HepG2 (cell line): ENCODE measurements at regions not wholly inside any gene's neighbourhood (a gene's known extent, or its start where the extent isn't known, plus 50 kb on each side); places are given as distances from the start of the nearest gene placed in this dataset.

Source experiments
- ATAC-seq: fragments of 200-7000 bp; cut with Tn5 transposase; 3 replicates; pipeline ENCODE4 v1.9.1; 2020; ENCODE audit warnings: mild to moderate bottlenecking, moderate library complexity
- BruUV-seq: library from RNA; stranded (reverse); fragments of 400-500 nt; replicated peaks from 2 replicates; lab custom pipeline; 2021; lab: Mats Ljungman, UMichigan
- CTCF ChIA-PET: fragments of 300-600 bp; formaldehyde crosslinking; extraction: SDS; loops from one replicate; lab custom pipeline; 2021; ENCODE audit warnings: low total read pairs, inconsistent platforms, low intra/inter-chr PET ratio; lab: Yijun Ruan, JAX
- POLR2A ChIA-PET: fragments of 350-600 bp; sonication (Branson Sonifier 250); formaldehyde crosslinking; loops from one replicate; lab custom pipeline; 2020; ENCODE audit warnings: antibody characterized with exemption, inconsistent platforms; lab: Yijun Ruan, JAX
- DNase-seq: peaks from one replicate; pipeline ENCODE4 v3.0.0-alpha.2; 2015; ENCODE audit warnings: low spot score
- FAIRE-seq: peaks from 3 replicates; lab custom pipeline; 2011; peaks lifted over from hg19 to GRCh38; lab: Jason Lieb, UNC
- H2AFZ ChIP-seq: one replicate; pipeline ENCODE4 v1.6.1; 2011; ENCODE audit warnings: low read length, inconsistent platforms
- H3K27ac ChIP-seq: fragments of 300-600 bp; 3 replicates; pipeline ENCODE4 v1.8.0; 2011; ENCODE audit warnings: mixed run types, mild to moderate bottlenecking, mixed read lengths, low read length, inconsistent platforms; ENCODE audit not compliant: insufficient read depth; ENCODE audit errors: extremely low read length
- H3K27me3 ChIP-seq, 2 experiments: fragments of 200-600 bp in 1 of 2; 2 replicates in 1 of 2; 3 replicates in 1 of 2; pipeline versions ENCODE4 v1.6.0 to v1.8.0; 2011; ENCODE audit warnings: low read length in 2 of 2, mild to moderate bottlenecking in 2 of 2, moderate library complexity in 2 of 2, inconsistent platforms in 1 of 2; ENCODE audit not compliant: insufficient read depth in 2 of 2, control insufficient read depth in 1 of 2
- H3K36me3 ChIP-seq, 2 experiments: fragments of 200-600 bp in 1 of 2; replicated peaks in 1 of 2; 2 replicates in 1 of 2; 3 replicates in 1 of 2; pipeline versions ENCODE4 v1.5.1 to v1.8.0; 2011; ENCODE audit warnings: low read length in 2 of 2, inconsistent platforms in 1 of 2; ENCODE audit not compliant: insufficient read depth in 2 of 2, control insufficient read depth in 1 of 2
- H3K4me1 ChIP-seq: 2 replicates; pipeline ENCODE4 v1.5.1; 2012; ENCODE audit warnings: low read length, inconsistent platforms; ENCODE audit not compliant: insufficient read depth
- H3K4me2 ChIP-seq: 2 replicates; pipeline ENCODE4 v1.6.0; 2011; ENCODE audit warnings: low read depth, low read length, inconsistent platforms
- H3K4me3 ChIP-seq, 3 experiments: fragments of 200-600 bp in 1 of 3; sonication (generic), shearing (Covaris generic) in 1 of 3; replicated peaks in 1 of 3; 2 replicates each; pipeline ENCODE4 v1.5.1; 2011 to 2016; ENCODE audit warnings: low read length in 3 of 3, inconsistent platforms in 2 of 3, low read depth in 2 of 3, mild to moderate bottlenecking in 2 of 3, control low read depth in 1 of 3, mixed read lengths in 1 of 3; ENCODE audit not compliant: insufficient read depth in 1 of 3
- H3K79me2 ChIP-seq: one replicate; pipeline ENCODE4 v1.6.1; 2011; ENCODE audit warnings: low read length, inconsistent platforms; ENCODE audit not compliant: insufficient read depth
- H3K9ac ChIP-seq: 2 replicates; pipeline ENCODE4 v1.6.0; 2011; ENCODE audit warnings: mild to moderate bottlenecking, low read depth, low read length, inconsistent platforms; ENCODE audit not compliant: insufficient read depth
- H3K9me3 ChIP-seq: 2 replicates; pipeline ENCODE4 v1.5.1; 2012; ENCODE audit warnings: mild to moderate bottlenecking, low read length
- H4K20me1 ChIP-seq: 2 replicates; pipeline ENCODE4 v1.6.0; 2011; ENCODE audit warnings: inconsistent platforms, mild to moderate bottlenecking, low read length, moderate library complexity; ENCODE audit not compliant: insufficient read depth
- DNMT3B ChIP-seq: conservative IDR thresholded peaks from 2 replicates; pipeline ENCODE4 v1.6.1; 2016; ENCODE audit warnings: missing biosample characterization, control low read depth
- DPF2 ChIP-seq: sonication (generic); formaldehyde crosslinking; IDR thresholded peaks from 2 replicates; pipeline ENCODE4 v1.4.0; 2020; ENCODE audit warnings: mild to moderate bottlenecking, low read depth, missing genetic modification reagents, borderline replicate concordance
- GFI1 ChIP-seq: sonication (generic); formaldehyde crosslinking; IDR thresholded peaks from 2 replicates; pipeline ENCODE4 v1.5.0; 2020; ENCODE audit warnings: missing genetic modification reagents, mild to moderate bottlenecking, borderline replicate concordance
- HDAC1 ChIP-seq: sonication (generic); formaldehyde crosslinking; IDR thresholded peaks from 2 replicates; pipeline ENCODE4 v1.5.1; 2020; ENCODE audit warnings: mild to moderate bottlenecking, missing genetic modification reagents
- HNRNPH1 ChIP-seq: fragments of 200-400 bp; formaldehyde crosslinking; optimal IDR thresholded peaks from 2 replicates; pipeline ENCODE3; 2017; ENCODE audit warnings: mild to moderate bottlenecking, low read depth, low read length
- KDM5B ChIP-seq: sonication (generic); formaldehyde crosslinking; IDR thresholded peaks from 2 replicates; pipeline ENCODE4 v1.4.0; 2020; ENCODE audit warnings: missing genetic modification reagents, mild to moderate bottlenecking, borderline replicate concordance
- LCORL ChIP-seq, 2 experiments: fragments of 450-650 bp in 1 of 2; sonication (generic) in 1 of 2; formaldehyde crosslinking in 1 of 2; IDR thresholded peaks; 2 replicates each; pipeline versions ENCODE4 v1.5.0 to v1.6.1; 2017 to 2020; ENCODE audit warnings: antibody characterized with exemption in 1 of 2, missing genetic modification reagents in 1 of 2
- PRDM4 ChIP-seq: sonication (generic); formaldehyde crosslinking; IDR thresholded peaks from 2 replicates; pipeline ENCODE4 v1.9.0; 2021; ENCODE audit warnings: missing genetic modification reagents, borderline replicate concordance
- REPIN1 ChIP-seq: sonication (generic); formaldehyde crosslinking; IDR thresholded peaks from 2 replicates; pipeline ENCODE4 v1.8.0; 2022; ENCODE audit warnings: missing genetic modification reagents, low read depth, mild to moderate bottlenecking, borderline replicate concordance
- REST ChIP-seq, 2 experiments: IDR thresholded peaks; 2 replicates each; pipeline ENCODE4 v1.6.1; 2011 to 2012; ENCODE audit warnings: low read length in 2 of 2, borderline replicate concordance in 1 of 2, low read depth in 1 of 2, mild to moderate bottlenecking in 1 of 2, moderate library complexity in 1 of 2
- TAF1 ChIP-seq: sonication (generic); formaldehyde crosslinking; IDR thresholded peaks from 2 replicates; pipeline ENCODE4 v1.4.0; 2020; ENCODE audit warnings: missing genetic modification reagents
- TOPORS ChIP-seq: sonication (generic); formaldehyde crosslinking; IDR thresholded peaks from 2 replicates; pipeline ENCODE4 v1.8.0; 2023; ENCODE audit warnings: mild to moderate bottlenecking, missing genetic modification reagents
- ZNF280B ChIP-seq: sonication (generic); formaldehyde crosslinking; IDR thresholded peaks from 2 replicates; pipeline ENCODE4 v1.5.0; 2020; ENCODE audit warnings: missing genetic modification reagents, mild to moderate bottlenecking, borderline replicate concordance
- ZNF563 ChIP-seq: sonication (generic); formaldehyde crosslinking; IDR thresholded peaks from 2 replicates; pipeline ENCODE4 v1.8.0; 2022; ENCODE audit warnings: mild to moderate bottlenecking, moderate library complexity, missing genetic modification reagents
- ZNF569 ChIP-seq: sonication (generic); formaldehyde crosslinking; IDR thresholded peaks from 2 replicates; pipeline ENCODE4 v1.5.0; 2020; ENCODE audit warnings: mild to moderate bottlenecking, missing genetic modification reagents, moderate library complexity, borderline replicate concordance
- ZNF615 ChIP-seq: sonication (generic); formaldehyde crosslinking; IDR thresholded peaks from 2 replicates; pipeline ENCODE4 v1.5.0; 2020; ENCODE audit warnings: mild to moderate bottlenecking, missing genetic modification reagents, borderline replicate concordance
- WGBS: methylation state at CpG from one replicate; pipeline ENCODE4 v1.1.6; 2017; ENCODE audit warnings: low lambda C conversion rate; 5-methylcytosine and 5-hydroxymethylcytosine counted together
- in situ Hi-C: cut with HindIII; loops from 2 replicates; pipeline ENCODE4 v1.10.0; 2017; ENCODE audit warnings: low pct_unique_long_range_greater_than_20kb; ENCODE audit not compliant: extremely low pct_ligation_motif_present
- intact Hi-C: fragments of 100-400 bp; cut with micrococcal nuclease; formaldehyde crosslinking; loops from one replicate; pipeline ENCODE4 v1.10.0; 2022; ENCODE audit not compliant: unreplicated experiment

DNA sequence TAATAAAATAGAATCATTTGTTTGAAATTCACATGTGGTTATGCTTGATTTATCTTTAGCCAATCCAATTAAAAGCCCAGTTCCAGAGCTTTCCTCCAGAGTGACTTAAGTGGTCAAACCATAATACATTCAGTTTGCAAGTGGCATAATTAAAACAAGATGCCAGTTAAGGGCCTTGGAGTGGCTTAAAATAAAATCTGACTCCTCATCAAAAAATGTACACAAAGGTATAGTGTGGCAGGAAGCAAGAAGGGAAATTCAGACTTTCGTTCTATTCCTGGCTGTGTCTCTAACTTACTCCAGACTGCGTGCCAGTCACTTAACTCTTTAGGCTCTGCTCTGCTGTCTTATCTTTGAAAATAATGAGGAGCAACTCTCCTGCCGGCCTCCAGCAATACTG is 215.9 kb upstream of the PRNP start:
- POLR2A ChIA-PET: no interaction called here
- TF ChIP-seq REST (IDR thresholded peaks at IDR 0.05; ENCODE audit: borderline replicate concordance in 1 of 2, low read depth in 1 of 2, low read length in 2 of 2): no peak
- TF ChIP-seq ZNF563 (CRISPR knock-in tag): no peak
- TF ChIP-seq GFI1: no peak
- TF ChIP-seq DPF2: no peak
- TF ChIP-seq KDM5B (CRISPR knock-in tag): no peak
- no peak for TF ChIP-seq PRDM4 (CRISPR knock-in tag)
- no peak for TF ChIP-seq ZNF280B (CRISPR knock-in tag)
- no peak for TF ChIP-seq HNRNPH1
- TF ChIP-seq ZNF615 (CRISPR knock-in tag): no peak
- no peak for TF ChIP-seq HDAC1 (CRISPR knock-in tag)
- no peak for TF ChIP-seq DNMT3B
- no peak for TF ChIP-seq TOPORS
- no peak for TF ChIP-seq REPIN1 (CRISPR knock-in tag)
- TF ChIP-seq ZNF569 (CRISPR knock-in tag): no peak
- no peak for TF ChIP-seq TAF1
- no peak for TF ChIP-seq LCORL (IDR thresholded peaks at IDR 0.05)
- TF ChIP-seq LCORL (CRISPR knock-in tag; IDR thresholded peaks at IDR 0.05): no peak
- TF ChIP-seq, all 625 proteins: peak for 0

More for the DNA sequence above, 215.9 kb upstream of the PRNP start:
- 4% methylated on average over 3 of the region's 3 CpGs for WGBS
- no peaks in the 10 kb centered on the region for H4K20me1 ChIP-seq
- no peaks in the 10 kb centered on the region for H3K36me3 ChIP-seq
- no peaks in the 10 kb centered on the region for H3K79me2 ChIP-seq
- no peak overlapping the region for H3K4me3 ChIP-seq
- H3K27me3 ChIP-seq: peaks cover 0 to 15% of the 10 kb centered on the region in 2 experiments; a peak in 1 of 5 replicates
- H3K9me3 ChIP-seq: no peaks in the 10 kb centered on the region
- no peak for FAIRE-seq
- no TSS peak for BruUV-seq
- in situ Hi-C loops: no loop called here
- no peak overlapping the region for H3K27ac ChIP-seq
- ATAC-seq: no peak
- no peaks in the 10 kb centered on the region for H3K4me1 ChIP-seq
- no peak overlapping the region for H3K9ac ChIP-seq
- no peak overlapping the region for H3K4me2 ChIP-seq
- DNase-seq: no peak
- CTCF ChIA-PET: no interaction called here
- no peak overlapping the region for H2AFZ ChIP-seq
- intact Hi-C loops: no loop called here
